ENCODE measurements at regions not wholly inside any gene's neighbourhood (a gene's known extent, or its start where the extent isn't known, plus 50 kb on each side); places are given as distances from the start of the nearest gene placed in this dataset.

DNA sequence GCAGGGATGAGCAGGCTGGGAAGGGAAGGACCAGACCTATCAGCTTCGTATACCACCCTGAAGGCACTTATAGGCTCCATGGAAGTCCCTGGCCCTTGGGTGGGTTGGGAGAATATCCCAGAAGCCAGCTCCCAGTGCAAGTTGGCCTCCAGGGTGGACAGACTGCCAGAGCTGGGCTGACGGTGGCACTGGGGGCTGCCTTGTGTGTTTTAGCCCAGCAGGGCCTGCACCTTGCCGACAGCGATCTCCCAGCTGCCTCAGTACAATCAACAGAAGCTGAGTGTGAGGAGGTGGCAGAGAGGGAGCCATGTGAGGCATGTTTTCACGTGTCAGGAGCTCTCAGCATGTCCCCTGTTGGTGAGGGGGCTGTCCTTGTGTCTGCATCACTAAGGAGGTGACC, 159.5 kb downstream of the VEGFA start:
- ChIA-PET RAD21 (ENCODE audit: unreplicated experiment) (no interaction called here), POLR2A (interaction anchor here (0.9 kb wide), 1 partner anchor 11 kb away, joined by 3 read pairs; no protein-coding TSS in a partner anchor), CTCF (interaction anchor here (0.9 kb wide), 1 partner anchor 12 kb away, joined by 3 read pairs; no protein-coding TSS in a partner anchor), SMC1A (ENCODE audit: uncharacterized antibody, unreplicated experiment) (interaction anchor here (0.6 to 0.7 kb wide), 4 partner anchors 15 to 231 kb away, joined by 3 to 4 read pairs (median 3); no protein-coding TSS in a partner anchor)
- H3K4me3 ChIP-seq = no peak overlapping the region
- H3K27ac ChIP-seq (ENCODE audit: control insufficient read depth, insufficient read depth) = no peak overlapping the region
- H4K20me1 ChIP-seq (ENCODE audit: control insufficient read depth, insufficient read depth) = no peaks in the 10 kb centered on the region
- H3K4me2 ChIP-seq (ENCODE audit: control insufficient read depth, insufficient read depth) = no peak overlapping the region
- H3K9ac ChIP-seq (ENCODE audit: control insufficient read depth, insufficient read depth, low read length) = no peak overlapping the region
- no peaks in the 10 kb centered on the region for H3K27me3 ChIP-seq (replicated peaks in 1 of 2; ENCODE audit: control insufficient read depth in 2 of 2, insufficient read depth in 2 of 2, low read length in 1 of 2)
- peaks cover under 1% of the 10 kb centered on the region; the same call in 1 of the 2 replicates for H3K4me1 ChIP-seq (ENCODE audit: control insufficient read depth, insufficient read depth, low read length)
- no peaks in the 10 kb centered on the region for H3K79me2 ChIP-seq (ENCODE audit: control insufficient read depth, insufficient read depth, low read length)
- 32% methylated on average over 5 of the region's 5 CpGs for WGBS (ENCODE audit: insufficient coverage, insufficient replicate concordance, low lambda C conversion rate, missing lambda C conversion rate)
- in situ Hi-C loops (cut with MboI) (no loop called here), intact Hi-C loops (cut with micrococcal nuclease; ENCODE audit: unreplicated experiment) (no loop called here)
- BruUV-seq (replicated peaks) = no TSS peak
- TF ChIP-seq, protein P1, sequence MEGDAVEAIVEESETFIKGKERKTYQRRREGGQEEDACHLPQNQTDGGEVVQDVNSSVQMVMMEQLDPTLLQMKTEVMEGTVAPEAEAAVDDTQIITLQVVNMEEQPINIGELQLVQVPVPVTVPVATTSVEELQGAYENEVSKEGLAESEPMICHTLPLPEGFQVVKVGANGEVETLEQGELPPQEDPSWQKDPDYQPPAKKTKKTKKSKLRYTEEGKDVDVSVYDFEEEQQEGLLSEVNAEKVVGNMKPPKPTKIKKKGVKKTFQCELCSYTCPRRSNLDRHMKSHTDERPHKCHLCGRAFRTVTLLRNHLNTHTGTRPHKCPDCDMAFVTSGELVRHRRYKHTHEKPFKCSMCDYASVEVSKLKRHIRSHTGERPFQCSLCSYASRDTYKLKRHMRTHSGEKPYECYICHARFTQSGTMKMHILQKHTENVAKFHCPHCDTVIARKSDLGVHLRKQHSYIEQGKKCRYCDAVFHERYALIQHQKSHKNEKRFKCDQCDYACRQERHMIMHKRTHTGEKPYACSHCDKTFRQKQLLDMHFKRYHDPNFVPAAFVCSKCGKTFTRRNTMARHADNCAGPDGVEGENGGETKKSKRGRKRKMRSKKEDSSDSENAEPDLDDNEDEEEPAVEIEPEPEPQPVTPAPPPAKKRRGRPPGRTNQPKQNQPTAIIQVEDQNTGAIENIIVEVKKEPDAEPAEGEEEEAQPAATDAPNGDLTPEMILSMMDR (IDR thresholded peaks at IDR 0.05 in 2 of 3, conservative IDR thresholded peaks at IDR 0.05 in 1 of 3; ENCODE audit: control insufficient read depth in 2 of 3, extremely low read depth in 1 of 3, insufficient read depth in 1 of 3, low read depth in 3 of 3, low read length in 3 of 3) = no peak
- TF ChIP-seq PAX8 (IDR thresholded peaks at IDR 0.05) = no peak
- no peak for TF ChIP-seq BMI1 (IDR thresholded peaks at IDR 0.05; ENCODE audit: borderline replicate concordance)
- TF ChIP-seq BRCA1 (IDR thresholded peaks at IDR 0.05; ENCODE audit: low read depth, low read length) = no peak
- no peak for TF ChIP-seq POLR2AphosphoS2 (IDR thresholded peaks at IDR 0.05; ENCODE audit: low read depth, low read length)
- no peak for TF ChIP-seq HDAC2 (IDR thresholded peaks at IDR 0.05)
- no peak for TF ChIP-seq ZBTB4 (CRISPR knock-in tag; IDR thresholded peaks at IDR 0.05)
- TF ChIP-seq SREBF2 (IDR thresholded peaks at IDR 0.05; ENCODE audit: low read length) = no peak
- no peak for TF ChIP-seq TBL1XR1 (IDR thresholded peaks at IDR 0.05; ENCODE audit: low read depth, low read length)
- TF ChIP-seq PML (IDR thresholded peaks at IDR 0.05; ENCODE audit: low read length) = no peak
- DNase-seq (ENCODE audit: low read depth, low spot score) (no peak), ATAC-seq (no peak), FAIRE-seq (no peak)
- H3K36me3 ChIP-seq (ENCODE audit: control insufficient read depth in 2 of 2, insufficient read depth in 2 of 2, low read length in 1 of 2) = no peaks in the 10 kb centered on the region
- no peak overlapping the region for H2AFZ ChIP-seq (ENCODE audit: control insufficient read depth, low read depth, low read length)
- no peaks in the 10 kb centered on the region for H3K9me3 ChIP-seq (replicated peaks; ENCODE audit: control insufficient read depth, insufficient read depth, low read length)
